HAP-1 (cell line): ENCODE measurements at regions not wholly inside any gene's neighbourhood (a gene's known extent, or its start where the extent isn't known, plus 50 kb on each side); places are given as distances from the start of the nearest gene placed in this dataset.
"Not testable (repeated sequence)": the region's sequence is repeated elsewhere in the genome, so short reads cannot be mapped to it uniquely, and the experiment has no call there.

Experiments
- DNase-seq, 2 experiments: peaks; one replicate each; pipeline ENCODE4 v3.0.0-alpha.2; 2016 to 2020; ENCODE audit warnings: low spot score in 2 of 2
- H3K27me3 ChIP-seq: fragments of 250-450 bp; sonication (Bioruptor Pico); 2 replicates; pipeline ENCODE4 v1.5.1; 2020; ENCODE audit warnings: low read depth, mild to moderate bottlenecking, moderate library complexity
- H3K36me3 ChIP-seq: fragments of 250-450 bp; sonication (Bioruptor Pico); replicated peaks from 2 replicates; pipeline ENCODE4 v1.5.1; 2020; ENCODE audit warnings: mild to moderate bottlenecking
- H3K4me1 ChIP-seq: fragments of 250-450 bp; sonication (Bioruptor Pico); 2 replicates; pipeline ENCODE4 v1.5.1; 2020; ENCODE audit warnings: mild to moderate bottlenecking
- H3K4me3 ChIP-seq: fragments of 250-450 bp; sonication (Bioruptor Pico); 2 replicates; pipeline ENCODE4 v1.5.1; 2020; ENCODE audit warnings: mild to moderate bottlenecking, moderate library complexity
- H3K9me3 ChIP-seq: fragments of 250-450 bp; sonication (Bioruptor Pico); 2 replicates; pipeline ENCODE4 v1.5.1; 2020; ENCODE audit warnings: mild to moderate bottlenecking, moderate library complexity
- in situ Hi-C: fragments of 300-500 bp; cut with MboI; formaldehyde crosslinking; loops from 3 replicates; pipeline ENCODE4 v1.14.3; 2020; ENCODE audit warnings: low sequenced_read_pairs, inconsistent platforms, mixed read lengths

GRCh38 chr20:29327600-29328420 lies 1929.7 kb upstream of the DEFB115 start:
- H3K4me3 ChIP-seq, H3K9me3 ChIP-seq, H3K27me3 ChIP-seq, in situ Hi-C loops, H3K36me3 ChIP-seq, H3K4me1 ChIP-seq: not testable (repeated sequence)
- DNase-seq, result peak; percentile 7 to 63

GRCh38 chr20:29330429-29331115 lies 1926.9 kb upstream of the DEFB115 start:
- H3K4me1 ChIP-seq, H3K4me3 ChIP-seq, DNase-seq, H3K27me3 ChIP-seq, in situ Hi-C loops, H3K9me3 ChIP-seq, H3K36me3 ChIP-seq: not testable (repeated sequence)

- Histone ChIP-seq H3K4me3 (no peak overlapping the region), H3K36me3 (no peaks in the 10 kb centered on the region), H3K4me1 (no peaks in the 10 kb centered on the region), H3K9me3 (no peaks in the 10 kb centered on the region), H3K27me3 (no peaks in the 10 kb centered on the region)
- no peak for DNase-seq
- in situ Hi-C loops, result no loop called here
Observed at GRCh38 chr20:29349836-29350235, 1907.6 kb upstream of the DEFB115 start.

DNA sequence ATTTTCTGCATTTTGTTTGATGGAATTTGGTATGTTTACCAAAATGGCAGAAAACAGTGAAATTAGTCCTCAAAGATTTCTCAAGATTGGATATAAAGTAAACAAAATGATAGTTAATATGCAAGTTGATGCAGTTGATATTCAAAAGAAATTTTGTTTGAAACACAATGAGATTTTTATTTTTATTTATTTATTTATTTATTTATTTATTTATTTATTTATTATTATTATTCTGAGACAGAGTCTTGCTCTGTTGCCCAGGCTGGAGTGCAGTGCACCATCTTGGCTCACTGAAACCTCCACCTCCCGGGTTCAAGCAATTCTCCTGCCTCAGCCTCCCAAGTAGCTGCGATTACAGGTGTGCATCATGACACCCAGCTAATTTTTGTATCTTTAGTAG lies 1881.5 kb upstream of the DEFB115 start:
- H3K4me1 ChIP-seq, H3K4me3 ChIP-seq, H3K9me3 ChIP-seq, H3K27me3 ChIP-seq, H3K36me3 ChIP-seq, DNase-seq, in situ Hi-C loops: not testable (repeated sequence)

- not testable (repeated sequence) for H3K36me3 ChIP-seq, H3K9me3 ChIP-seq
Observed at GRCh38 chr20:29392853-29393252, 1864.6 kb upstream of the DEFB115 start.

DNA sequence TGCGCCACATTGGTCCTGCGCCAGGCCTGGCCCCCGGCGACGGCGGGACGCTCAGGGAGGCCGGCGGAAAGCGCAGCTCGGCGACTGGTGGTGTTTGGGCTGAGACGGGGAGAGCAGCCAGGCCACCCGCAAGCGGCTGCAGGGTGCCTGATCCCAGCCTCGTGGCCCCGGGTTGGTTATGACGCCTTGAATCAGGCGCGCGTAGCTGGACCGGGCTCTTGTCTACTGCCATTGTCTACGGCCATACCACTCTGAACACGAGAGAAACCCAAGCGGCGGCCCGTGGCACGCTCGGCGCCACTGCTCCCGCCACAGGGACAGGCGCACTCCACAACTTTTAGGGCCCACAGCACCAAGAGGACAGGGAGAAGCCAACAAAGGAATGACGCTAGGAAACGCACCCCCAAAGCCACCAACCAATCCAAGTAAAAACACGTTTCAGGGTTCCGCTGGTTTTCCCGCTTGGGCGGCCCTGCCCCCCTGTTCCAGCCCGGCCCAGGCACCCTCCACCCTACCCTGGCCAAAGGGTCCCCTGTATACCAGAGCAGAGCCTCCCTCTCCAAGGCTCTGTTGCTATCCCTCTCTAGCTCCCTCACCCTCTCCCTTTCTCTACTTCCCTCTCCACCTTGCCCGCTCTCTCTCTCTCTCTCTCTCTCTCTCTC lies 1849.3 kb upstream of the DEFB115 start:
- no peak overlapping the region for H3K4me3 ChIP-seq
- in situ Hi-C loops, result no loop called here
- no peaks in the 10 kb centered on the region for H3K27me3 ChIP-seq
- H3K4me1 ChIP-seq, result no peaks in the 10 kb centered on the region
- no peak for DNase-seq
- H3K9me3 ChIP-seq, result no peaks in the 10 kb centered on the region
- H3K36me3 ChIP-seq, result no peaks in the 10 kb centered on the region

More at GRCh38 chr20:29392853-29393252, 1864.6 kb upstream of the DEFB115 start:
- H3K4me1 ChIP-seq, in situ Hi-C loops, H3K4me3 ChIP-seq, H3K27me3 ChIP-seq, DNase-seq: not testable (repeated sequence)

DNA sequence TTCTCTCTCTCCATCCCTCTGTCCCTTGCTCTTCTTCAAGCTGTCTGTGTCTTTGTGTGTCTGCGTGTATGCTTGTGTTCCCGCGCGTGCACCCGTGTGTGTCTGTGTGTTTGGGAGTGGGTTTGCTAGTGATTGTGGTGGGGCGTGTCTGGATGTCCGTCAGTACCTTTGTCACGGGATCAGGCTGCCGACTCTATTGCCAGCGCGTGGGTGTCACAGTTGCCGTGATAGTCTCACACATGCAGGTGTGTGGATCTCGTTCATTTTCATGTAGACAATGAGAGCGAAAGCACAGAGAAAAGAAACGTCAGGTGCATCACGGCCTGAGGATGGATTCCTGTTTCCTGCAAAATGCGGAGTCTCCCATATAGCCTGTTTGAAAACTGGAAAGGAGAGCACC lies 1848.8 kb upstream of the DEFB115 start:
- H3K36me3 ChIP-seq, DNase-seq, H3K9me3 ChIP-seq, H3K4me3 ChIP-seq, H3K27me3 ChIP-seq, in situ Hi-C loops, H3K4me1 ChIP-seq: not testable (repeated sequence)

DNA sequence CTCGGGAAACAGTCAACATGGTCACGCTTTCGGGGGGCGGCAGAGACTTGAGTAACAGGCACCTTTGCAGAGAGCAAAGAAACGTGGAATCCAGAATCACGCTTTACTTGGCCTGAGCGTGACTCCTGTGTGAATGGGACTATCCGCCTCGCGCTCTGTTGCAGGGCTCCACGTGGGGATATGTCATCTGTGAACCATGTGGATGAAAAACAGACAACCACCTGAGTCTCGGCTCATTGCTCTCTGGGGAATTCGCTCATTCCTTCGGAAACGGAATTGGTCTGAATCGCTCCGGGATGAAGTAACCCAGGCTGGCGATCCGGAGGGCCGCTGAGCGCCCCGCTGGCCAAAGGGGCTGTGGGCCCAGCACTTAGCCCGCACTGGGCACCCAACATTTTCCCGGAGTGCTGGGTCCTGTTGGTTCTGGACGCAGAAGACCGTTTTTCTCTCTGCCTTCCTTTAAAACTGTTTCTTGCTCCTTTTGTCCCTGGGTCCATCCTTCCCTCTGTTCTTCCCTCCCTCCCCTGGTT lies 1848.2 kb upstream of the DEFB115 start:
- H3K4me3 ChIP-seq, in situ Hi-C loops, H3K9me3 ChIP-seq, H3K27me3 ChIP-seq, DNase-seq, H3K36me3 ChIP-seq, H3K4me1 ChIP-seq: not testable (repeated sequence)

- DNase-seq, result no peak
- in situ Hi-C loops, result no loop called here
- no peaks in the 10 kb centered on the region for H3K4me1 ChIP-seq
- no peaks in the 10 kb centered on the region for H3K9me3 ChIP-seq
- H3K4me3 ChIP-seq, result no peak overlapping the region
- no peaks in the 10 kb centered on the region for H3K27me3 ChIP-seq
- no peaks in the 10 kb centered on the region for H3K36me3 ChIP-seq
Observed at GRCh38 chr20:29409833-29410805, 1847.3 kb upstream of the DEFB115 start.

- in situ Hi-C loops, result no loop called here
- Histone ChIP-seq H3K27me3 (no peaks in the 10 kb centered on the region), H3K36me3 (no peaks in the 10 kb centered on the region), H3K4me3 (no peak overlapping the region), H3K9me3 (no peaks in the 10 kb centered on the region), H3K4me1 (no peaks in the 10 kb centered on the region)
- DNase-seq, result no peak
Observed at GRCh38 chr20:29410806-29411457, 1846.5 kb upstream of the DEFB115 start.

DNA sequence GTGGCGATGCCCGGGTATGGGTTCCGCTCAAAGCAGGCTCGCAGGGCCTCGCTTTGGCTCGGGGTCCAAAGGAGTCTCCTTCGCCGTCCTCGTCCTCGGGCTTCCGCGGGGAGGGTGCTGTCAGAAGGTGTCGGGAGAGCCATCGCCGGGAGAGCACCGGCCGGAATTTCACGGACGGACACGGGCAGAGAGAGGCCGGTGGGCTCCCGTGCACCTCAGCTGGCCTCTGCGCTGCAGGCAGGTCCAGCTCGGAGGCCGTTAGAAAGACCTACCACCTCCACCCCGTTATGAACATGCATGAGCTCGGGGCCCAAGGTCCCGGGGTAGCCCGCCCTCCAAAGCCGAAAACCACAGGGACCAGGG lies 1846.0 kb upstream of the DEFB115 start:
- H3K27me3 ChIP-seq, DNase-seq, H3K36me3 ChIP-seq, H3K4me1 ChIP-seq, in situ Hi-C loops, H3K4me3 ChIP-seq, H3K9me3 ChIP-seq: not testable (repeated sequence)

DNA sequence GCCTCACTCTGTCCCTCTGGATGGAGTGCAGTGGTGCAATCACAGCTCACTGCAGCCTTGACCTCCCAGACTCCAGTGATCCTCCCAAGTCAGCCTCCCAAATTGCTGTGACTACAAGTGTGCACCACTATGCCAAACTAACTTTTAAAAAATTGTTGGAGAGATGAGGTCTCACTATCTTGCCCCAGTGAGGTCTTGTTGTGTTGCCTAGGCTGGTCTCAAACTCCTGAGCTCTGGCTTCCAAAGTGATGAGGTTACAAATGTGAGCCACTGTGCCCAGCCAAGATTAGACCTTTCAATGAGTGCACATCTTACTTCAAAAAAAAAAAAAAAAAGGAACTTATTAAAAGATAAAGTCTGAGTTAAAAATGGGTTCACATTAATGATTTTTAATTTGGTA lies 1838.1 kb upstream of the DEFB115 start:
- no peak for DNase-seq
- Histone ChIP-seq H3K36me3 (no peaks in the 10 kb centered on the region), H3K27me3 (no peaks in the 10 kb centered on the region), H3K9me3 (no peaks in the 10 kb centered on the region), H3K4me1 (no peaks in the 10 kb centered on the region), H3K4me3 (no peak overlapping the region)
- in situ Hi-C loops, result no loop called here
